ENCODE measurements at regions not wholly inside any gene's neighbourhood (a gene's known extent, or its start where the extent isn't known, plus 50 kb on each side); places are given as distances from the start of the nearest gene placed in this dataset.
A peak's percentile ranks its signal among the peaks of the same experiment; 100 is the strongest.
"Not testable (repeated sequence)": the region's sequence is repeated elsewhere in the genome, so short reads cannot be mapped to it uniquely, and the experiment has no call there.

- DNase-seq: no peak
These were observed 106.7 kb downstream of the FAM174A start for GRCh38 chr5:100641833-100642232.

- no peak for DNase-seq
These were observed 108.3 kb downstream of the FAM174A start for GRCh38 chr5:100643473-100643872.

DNA sequence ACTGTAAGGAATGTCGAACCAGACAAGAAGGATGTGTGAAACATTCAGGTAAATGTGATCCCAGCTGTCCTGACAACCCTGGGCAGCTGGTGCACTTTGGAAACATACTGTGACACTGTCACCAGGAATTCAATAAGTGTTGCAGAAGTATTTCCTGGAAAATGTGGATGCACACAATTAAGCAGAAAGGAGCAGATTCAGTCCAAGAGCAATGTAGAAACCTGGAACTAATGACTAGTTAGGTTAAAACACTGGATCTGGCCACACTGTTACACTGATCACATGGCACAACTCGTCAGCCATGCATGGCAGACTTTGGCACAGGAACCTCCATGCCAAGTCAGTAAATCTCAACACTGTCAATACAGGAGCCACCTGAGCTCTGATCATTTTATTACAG is 109.0 kb downstream of the FAM174A start:
- no peak for DNase-seq

DNA sequence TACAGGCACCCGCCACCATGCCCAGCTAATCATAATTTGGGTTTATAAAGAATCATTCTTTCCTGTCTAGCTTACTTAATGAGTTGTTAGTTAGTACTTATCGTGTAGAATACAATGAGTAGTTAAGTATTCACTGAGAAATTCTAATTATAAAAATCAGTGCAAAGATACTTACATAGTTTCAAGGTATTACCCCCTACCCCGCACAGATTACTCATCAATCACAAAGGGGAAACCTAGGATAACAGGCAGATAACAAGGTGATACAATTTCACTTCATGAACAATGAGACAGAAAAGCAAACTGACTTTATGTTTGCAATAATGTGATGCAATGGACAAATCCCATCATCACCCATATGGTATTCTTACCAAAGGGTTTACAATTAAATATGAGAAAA is 109.6 kb downstream of the FAM174A start:
- no peak for DNase-seq

DNA sequence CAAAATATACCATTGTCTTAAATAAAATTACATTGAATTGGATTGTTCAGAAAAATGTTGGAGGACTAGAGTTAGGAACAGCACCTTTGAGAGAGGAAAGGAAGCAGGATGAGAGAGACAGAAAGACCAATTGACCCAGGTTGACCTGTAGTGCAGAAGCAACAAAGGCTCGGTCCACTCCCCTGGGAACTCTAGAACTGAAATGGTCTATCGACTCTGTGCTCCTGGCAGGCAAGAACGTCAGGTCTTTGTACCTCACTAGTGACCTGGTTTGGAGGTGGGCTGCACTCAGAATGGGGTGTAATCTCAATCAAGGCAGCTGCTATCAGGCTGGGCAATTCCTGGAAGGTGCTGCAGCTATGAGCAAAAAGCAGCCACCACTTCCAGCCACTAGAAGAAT is 110.8 kb downstream of the FAM174A start:
- no peak for DNase-seq

DNA sequence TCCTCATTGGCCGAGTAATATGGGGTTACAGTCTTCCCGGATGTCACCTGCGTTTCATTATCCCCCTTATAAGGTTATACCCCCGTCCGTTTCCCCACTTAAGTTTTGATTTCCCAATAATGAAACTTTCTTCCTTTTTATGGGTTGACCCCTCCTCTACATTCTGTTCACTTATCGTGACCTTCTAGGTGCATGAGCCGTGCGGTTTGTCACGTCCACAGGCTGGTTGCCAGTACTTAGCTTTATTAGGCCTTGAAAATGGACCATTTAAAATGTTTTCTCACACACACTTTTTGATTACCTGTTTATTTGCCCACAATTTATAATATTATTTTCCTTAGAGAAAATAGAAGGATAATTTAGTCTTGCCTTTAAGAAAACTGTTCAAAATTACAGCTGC is 111.5 kb downstream of the FAM174A start:
- no peak for DNase-seq

- DNase-seq: peak; percentile 8
These were observed 112.5 kb downstream of the FAM174A start for GRCh38 chr5:100647461-100648230.

GRCh38 chr5:100654895-100655294 is 119.7 kb downstream of the FAM174A start:
- DNase-seq: no peak

DNA sequence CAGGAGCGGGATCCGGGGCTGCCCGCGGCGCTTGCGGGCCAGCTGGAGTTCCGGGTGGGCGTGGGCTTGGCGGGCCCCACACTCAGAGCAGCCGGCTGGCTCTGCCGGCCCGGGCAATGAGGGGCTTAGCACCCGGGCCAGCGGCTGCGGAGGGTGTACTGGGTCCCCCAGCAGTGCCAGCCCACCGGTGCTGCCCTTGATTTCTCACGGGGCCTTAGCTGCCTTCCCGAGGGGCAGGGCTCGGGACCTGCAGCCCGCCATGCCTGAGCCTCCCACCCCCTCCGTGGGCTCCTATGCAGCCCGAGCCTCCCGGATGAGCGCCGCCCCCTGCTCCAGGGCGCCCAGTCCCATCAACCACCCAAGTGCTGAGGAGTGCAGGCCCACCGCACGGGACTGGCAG is 121.6 kb downstream of the FAM174A start:
- DNase-seq: not testable (repeated sequence)

GRCh38 chr5:100659080-100659795 is 124.1 kb downstream of the FAM174A start:
- no peak for DNase-seq

- DNase-seq: no peak
These were observed 129.0 kb downstream of the FAM174A start for GRCh38 chr5:100664140-100664539.

DNA sequence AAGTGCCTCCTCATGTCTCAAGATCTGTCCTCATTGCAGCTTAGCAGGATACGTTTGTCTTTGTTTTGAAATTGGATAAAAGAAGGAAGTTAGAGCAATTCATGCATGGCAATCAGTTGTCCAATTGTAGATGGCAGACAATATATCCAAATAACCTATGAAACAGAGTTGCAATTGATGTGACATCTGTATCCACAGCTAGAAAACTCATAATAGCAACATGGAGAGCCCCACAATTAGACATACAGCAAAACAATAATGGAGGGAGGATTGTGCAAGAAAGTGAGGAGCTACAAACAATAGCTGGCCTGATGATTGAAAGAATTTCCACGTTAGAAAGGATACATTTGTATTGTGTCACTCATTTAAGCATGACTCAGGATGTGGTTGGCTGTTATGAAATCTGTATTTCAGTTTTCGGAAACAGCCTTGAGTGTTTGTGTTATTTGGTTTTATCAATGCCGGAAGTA is 132.0 kb downstream of the FAM174A start:
- DNase-seq: no peak

DNA sequence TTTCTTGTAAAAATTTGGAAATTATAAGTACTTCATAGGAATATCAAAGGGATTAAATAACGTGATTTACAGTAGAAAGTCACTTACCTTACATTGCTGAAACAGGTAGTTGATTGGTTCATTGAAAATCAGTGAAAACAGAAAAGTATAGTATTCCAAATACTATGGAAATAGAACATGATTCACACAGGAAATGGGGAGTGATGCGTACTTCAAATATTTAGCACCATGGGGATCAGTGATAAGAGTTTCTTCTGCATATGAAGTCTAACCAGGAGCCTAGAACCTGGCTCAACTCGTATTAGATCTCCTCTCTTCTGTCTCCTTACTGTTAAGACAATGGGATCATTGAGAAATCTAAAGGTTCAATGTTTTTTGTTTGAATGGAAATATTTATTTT is 133.3 kb downstream of the FAM174A start:
- no peak for DNase-seq

DNA sequence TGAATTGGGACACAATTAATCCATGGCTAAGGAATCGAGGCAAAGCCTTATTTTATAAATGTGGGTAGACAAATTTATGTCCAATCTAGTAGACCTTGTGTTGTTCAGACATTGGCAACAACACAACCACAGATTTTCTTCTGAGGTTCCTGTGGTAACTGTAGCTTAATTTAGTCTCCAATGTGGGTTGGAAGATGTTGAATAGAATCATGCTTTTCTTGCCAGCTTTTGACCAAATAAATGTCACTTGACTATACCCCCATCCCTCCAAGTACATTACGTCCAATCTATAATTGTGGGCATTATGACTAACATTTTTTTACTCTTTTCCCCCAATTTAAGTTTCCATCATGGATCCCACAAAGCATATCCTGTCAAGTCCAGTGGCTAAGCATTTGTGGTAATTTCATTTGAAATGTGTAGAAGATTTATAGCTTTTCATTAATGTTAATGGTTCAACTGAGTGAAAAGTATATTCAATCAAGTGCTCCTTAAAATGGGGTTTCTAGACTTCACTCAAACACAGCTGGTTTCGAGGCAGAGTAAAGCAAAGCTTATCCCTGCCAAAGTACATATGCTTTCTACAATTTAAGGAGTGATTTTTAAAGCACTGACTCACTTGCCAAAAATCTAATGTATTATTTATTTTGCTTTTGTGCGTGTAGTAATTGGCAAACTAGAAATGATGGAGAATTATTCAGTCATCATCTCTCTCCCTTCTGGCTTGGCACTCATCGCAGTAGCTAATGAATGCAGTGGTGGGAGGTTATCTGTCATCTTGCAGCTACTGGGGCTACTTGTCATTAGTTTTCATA is 141.8 kb downstream of the FAM174A start:
- no peak for DNase-seq

DNA sequence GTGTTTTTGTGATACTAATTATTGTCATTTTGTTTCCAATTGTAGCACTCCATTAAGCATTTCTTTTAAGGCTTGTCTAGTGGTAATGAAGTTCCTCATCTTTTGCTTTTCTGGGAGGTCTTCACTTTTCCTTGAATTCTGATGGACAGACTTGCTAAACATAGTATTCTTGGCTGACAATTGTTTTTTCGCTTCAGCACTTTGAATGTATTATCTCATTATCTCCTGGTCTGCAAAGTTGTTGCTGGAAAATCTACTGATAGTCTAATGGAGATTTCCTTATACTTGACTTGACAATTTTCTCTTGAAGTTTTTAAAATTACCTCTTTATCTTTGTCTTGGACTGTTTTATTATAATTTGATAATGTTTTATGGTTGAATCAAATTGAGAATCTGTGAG is 147.5 kb downstream of the FAM174A start:
- DNase-seq: no peak

DNA sequence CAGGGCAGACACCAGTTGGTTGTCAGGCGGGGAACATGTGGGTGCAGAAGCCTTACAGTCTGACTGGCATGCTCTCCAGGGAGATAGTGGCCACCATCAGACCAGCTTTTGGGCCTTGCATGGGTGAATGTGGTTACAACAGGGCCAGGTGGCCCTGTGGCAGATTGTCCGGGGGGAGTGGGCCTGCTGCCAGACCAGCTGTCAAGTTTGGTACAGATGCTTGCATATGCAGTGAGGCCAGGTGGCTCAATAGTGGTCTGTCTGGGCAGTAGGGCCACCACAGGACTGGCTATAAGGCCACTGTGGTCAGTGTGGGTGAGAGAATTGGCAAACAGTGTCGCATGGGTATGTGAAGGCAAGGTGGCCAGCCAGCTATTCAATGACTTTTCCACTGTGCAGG is 148.7 kb downstream of the FAM174A start:
- DNase-seq: no peak

GRCh38 chr5:100685122-100685521 is 149.9 kb downstream of the FAM174A start:
- DNase-seq: not testable (repeated sequence)

DNA sequence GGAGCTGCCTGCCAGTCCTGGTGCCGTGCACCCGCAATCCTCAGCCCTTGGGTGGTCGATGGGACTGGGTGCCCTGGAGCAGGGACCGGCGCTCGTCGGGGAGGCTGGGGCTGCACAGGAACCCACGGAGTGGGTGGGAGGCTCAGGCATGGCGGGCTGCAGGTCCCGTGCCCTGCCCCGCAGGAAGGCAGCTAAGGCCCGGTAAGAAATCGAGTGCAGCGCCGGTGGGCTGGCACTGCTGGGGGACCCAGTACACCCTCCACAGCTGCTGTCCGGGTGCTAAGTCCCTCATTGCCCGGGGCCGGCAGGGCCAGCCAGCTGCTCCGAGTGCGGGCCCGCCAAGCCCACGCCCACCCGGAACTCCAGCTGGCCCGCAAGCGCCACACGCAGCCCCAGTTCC is 153.7 kb downstream of the FAM174A start:
- DNase-seq: not testable (repeated sequence)

GRCh38 chr5:100690036-100690560 is 154.9 kb downstream of the FAM174A start:
- no peak for DNase-seq

DNA sequence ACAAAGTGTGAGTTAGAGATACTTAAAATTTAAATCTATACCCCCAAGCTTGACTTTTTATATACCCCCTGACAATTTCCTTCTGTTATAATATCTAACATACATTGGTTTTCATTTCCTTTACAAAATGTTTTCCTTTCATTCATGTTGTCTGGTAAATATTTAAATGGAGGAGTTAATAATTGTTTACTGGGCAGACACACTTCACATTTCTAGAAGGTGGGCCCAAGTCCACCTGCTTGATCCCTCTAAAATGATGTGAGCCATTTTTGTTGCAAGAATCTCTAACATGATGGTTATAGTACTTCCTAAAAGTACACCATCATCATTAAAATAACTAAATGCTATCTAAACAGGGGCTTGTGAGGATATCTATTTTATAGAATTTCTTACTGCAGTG is 155.9 kb downstream of the FAM174A start:
- no peak for DNase-seq

DNA sequence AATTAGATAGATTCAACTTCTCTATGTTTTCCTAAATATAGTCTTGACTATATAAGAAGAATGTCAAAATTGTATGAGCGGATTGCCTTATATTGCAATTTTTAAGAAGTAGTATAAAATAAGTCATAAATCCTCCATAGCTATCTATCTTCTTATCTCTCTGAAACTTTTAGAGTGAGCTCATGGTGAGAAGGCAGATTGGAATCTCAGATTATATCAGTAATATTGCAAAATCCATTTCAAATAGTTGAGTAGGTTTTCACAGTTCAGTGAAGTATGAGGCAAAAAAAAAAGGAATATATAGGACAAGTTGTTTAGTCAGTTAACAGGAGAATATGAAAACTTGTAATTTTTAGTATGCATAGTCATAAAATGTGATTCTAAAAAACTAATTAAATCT is 156.4 kb downstream of the FAM174A start:
- DNase-seq: no peak

- DNase-seq: no peak
These were observed 158.3 kb downstream of the FAM174A start for GRCh38 chr5:100693481-100693880.

- no peak for DNase-seq
These were observed 158.9 kb downstream of the FAM174A start for GRCh38 chr5:100694100-100694499.
